GM18505 (cell line): ENCODE measurements at regions not wholly inside any gene's neighbourhood (a gene's known extent, or its start where the extent isn't known, plus 50 kb on each side); places are given as distances from the start of the nearest gene placed in this dataset.

Source experiments
- ATAC-seq: cut with Tn5 transposase; IDR thresholded peaks from one replicate; pipeline ENCODE4 v1.9.1; 2021; ENCODE audit not compliant: unreplicated experiment
- POLR2A ChIP-seq: IDR thresholded peaks from 4 replicates; pipeline ENCODE4 v1.6.1; 2011; ENCODE audit warnings: borderline replicate concordance; ENCODE audit not compliant: insufficient read depth, insufficient read length; ENCODE audit errors: extremely low read depth

GRCh38 chr5:141800617-141801016 is 77.6 kb downstream of the PCDH1 start:
- no peak for ATAC-seq
- TF ChIP-seq POLR2A: no peak

GRCh38 chr5:141799507-141800167 is 78.6 kb downstream of the PCDH1 start:
- no peak for ATAC-seq
- TF ChIP-seq POLR2A: no peak

- ATAC-seq: no peak
These were observed 80.8 kb downstream of the PCDH1 start for GRCh38 chr5:141797425-141797824.

GRCh38 chr5:141795421-141795820 is 82.8 kb downstream of the PCDH1 start:
- no peak for ATAC-seq
- TF ChIP-seq POLR2A: no peak

More at GRCh38 chr5:141797425-141797824, 80.8 kb downstream of the PCDH1 start:
- no peak for TF ChIP-seq POLR2A

- ATAC-seq: no peak
- no peak for TF ChIP-seq POLR2A
These were observed 84.3 kb downstream of the PCDH1 start for GRCh38 chr5:141793881-141794280.

GRCh38 chr5:141793403-141793802 is 84.8 kb downstream of the PCDH1 start:
- ATAC-seq: no peak
- TF ChIP-seq POLR2A: no peak

- no peak for ATAC-seq
- no peak for TF ChIP-seq POLR2A
These were observed 87.6 kb downstream of the PCDH1 start for GRCh38 chr5:141790630-141791029.

- no peak for TF ChIP-seq POLR2A
- no peak for ATAC-seq
These were observed 88.9 kb downstream of the PCDH1 start for GRCh38 chr5:141789330-141789729.

GRCh38 chr5:141788296-141788970 is 89.8 kb downstream of the PCDH1 start:
- no peak for ATAC-seq
- TF ChIP-seq POLR2A: no peak

GRCh38 chr5:141787376-141787775 is 90.8 kb downstream of the PCDH1 start:
- TF ChIP-seq POLR2A: no peak
- no peak for ATAC-seq

- TF ChIP-seq POLR2A: no peak
- ATAC-seq: no peak
These were observed 91.5 kb downstream of the PCDH1 start for GRCh38 chr5:141786700-141787099.

GRCh38 chr5:141785711-141786110 is 92.5 kb downstream of the PCDH1 start:
- TF ChIP-seq POLR2A: no peak
- no peak for ATAC-seq

- ATAC-seq: no peak
- no peak for TF ChIP-seq POLR2A
These were observed 93.1 kb downstream of the PCDH1 start for GRCh38 chr5:141785135-141785534.

GRCh38 chr5:141784529-141784928 is 93.7 kb downstream of the PCDH1 start:
- TF ChIP-seq POLR2A: no peak
- no peak for ATAC-seq

- TF ChIP-seq POLR2A: no peak
- ATAC-seq: no peak
These were observed 94.3 kb downstream of the PCDH1 start for GRCh38 chr5:141783947-141784296.
